ENCODE measurements at regions not wholly inside any gene's neighbourhood (a gene's known extent, or its start where the extent isn't known, plus 50 kb on each side); places are given as distances from the start of the nearest gene placed in this dataset.
"Not testable (repeated sequence)": the region's sequence is repeated elsewhere in the genome, so short reads cannot be mapped to it uniquely, and the experiment has no call there.

DNA sequence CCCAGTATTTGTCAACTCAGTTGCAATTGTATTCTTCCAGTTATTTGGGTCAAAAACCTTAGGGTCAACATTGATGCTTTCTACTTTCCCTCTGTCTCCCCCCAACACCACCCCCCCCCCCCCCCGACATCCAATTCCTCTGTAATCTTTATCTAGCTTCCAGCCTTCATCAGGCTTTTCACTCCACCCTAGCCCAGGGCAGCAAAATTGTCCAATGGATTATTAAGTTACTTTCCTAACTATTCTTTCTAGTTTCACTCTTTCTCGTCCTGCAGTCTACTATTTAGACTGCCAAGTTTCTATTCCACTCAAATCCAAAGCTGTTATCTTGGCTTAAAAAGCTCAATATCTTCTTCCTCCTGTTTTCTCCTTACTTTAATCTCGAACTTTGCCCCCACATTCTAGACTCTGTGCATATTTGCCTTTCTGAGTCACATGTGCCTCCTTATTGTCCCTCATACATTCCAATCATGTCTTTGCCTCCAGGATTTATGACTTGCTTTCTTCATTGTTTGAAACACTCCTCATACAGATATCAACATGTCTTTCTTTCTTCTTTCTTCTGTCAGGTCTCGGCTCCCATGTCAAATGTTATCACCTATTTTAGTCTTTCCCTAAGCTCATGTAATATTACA, 196.6 kb upstream of the TMEM196 start:
- Mint-ChIP-seq H3K9me3 (no peaks in the 10 kb centered on the region), H3K27me3 (ENCODE audit: low read depth, poor library complexity) (no peaks in the 10 kb centered on the region), H3K27ac (no peak overlapping the region), H3K4me3 (no peak overlapping the region), H3K4me1 (no peaks in the 10 kb centered on the region), H3K36me3 (ENCODE audit: low read depth) (no peaks in the 10 kb centered on the region)
- no peak for DNase-seq
- TF ChIP-seq, protein P1, sequence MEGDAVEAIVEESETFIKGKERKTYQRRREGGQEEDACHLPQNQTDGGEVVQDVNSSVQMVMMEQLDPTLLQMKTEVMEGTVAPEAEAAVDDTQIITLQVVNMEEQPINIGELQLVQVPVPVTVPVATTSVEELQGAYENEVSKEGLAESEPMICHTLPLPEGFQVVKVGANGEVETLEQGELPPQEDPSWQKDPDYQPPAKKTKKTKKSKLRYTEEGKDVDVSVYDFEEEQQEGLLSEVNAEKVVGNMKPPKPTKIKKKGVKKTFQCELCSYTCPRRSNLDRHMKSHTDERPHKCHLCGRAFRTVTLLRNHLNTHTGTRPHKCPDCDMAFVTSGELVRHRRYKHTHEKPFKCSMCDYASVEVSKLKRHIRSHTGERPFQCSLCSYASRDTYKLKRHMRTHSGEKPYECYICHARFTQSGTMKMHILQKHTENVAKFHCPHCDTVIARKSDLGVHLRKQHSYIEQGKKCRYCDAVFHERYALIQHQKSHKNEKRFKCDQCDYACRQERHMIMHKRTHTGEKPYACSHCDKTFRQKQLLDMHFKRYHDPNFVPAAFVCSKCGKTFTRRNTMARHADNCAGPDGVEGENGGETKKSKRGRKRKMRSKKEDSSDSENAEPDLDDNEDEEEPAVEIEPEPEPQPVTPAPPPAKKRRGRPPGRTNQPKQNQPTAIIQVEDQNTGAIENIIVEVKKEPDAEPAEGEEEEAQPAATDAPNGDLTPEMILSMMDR (IDR thresholded peaks at IDR 0.05) = no peak

DNA sequence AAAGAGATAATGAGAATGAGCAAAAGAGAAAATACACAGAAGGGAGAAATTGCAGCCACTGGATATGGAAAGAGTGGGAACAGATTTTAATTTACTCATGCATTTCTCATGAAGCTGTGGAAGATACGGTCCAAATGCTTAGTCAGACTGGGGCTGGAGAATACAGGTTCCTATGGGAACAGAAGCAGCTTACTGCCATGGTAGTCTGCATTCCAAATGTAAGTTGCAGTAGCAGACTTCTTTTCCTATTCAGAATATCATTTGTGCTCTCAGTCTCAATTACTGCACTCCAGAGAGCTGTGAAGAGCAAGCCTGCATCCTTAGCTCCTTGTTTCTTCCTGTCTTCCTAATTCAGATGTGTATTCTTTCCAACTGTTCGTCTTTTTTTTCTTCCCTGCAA, 190.8 kb upstream of the TMEM196 start:
- H3K27me3 Mint-ChIP-seq (ENCODE audit: low read depth, poor library complexity) = no peaks in the 10 kb centered on the region
- H3K27ac Mint-ChIP-seq = no peak overlapping the region

DNA sequence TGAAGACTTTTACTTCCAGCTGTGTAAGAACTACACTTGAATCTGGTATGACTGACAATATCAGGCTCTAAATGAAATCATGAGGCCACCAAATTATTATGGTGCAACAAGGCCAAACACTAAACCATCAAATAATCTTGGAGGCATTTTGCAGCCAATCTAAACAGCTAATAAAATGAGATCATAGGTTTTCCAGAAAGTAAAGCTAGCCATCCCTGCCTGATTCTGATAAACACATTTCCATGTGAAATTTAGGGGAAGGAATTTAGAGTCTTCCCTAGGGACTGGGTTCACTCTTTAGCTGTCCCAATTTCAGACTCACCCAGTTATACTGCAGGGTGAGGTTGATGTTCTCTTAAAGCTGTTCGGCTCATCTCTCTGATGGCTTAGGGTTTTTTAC, 190.3 kb upstream of the TMEM196 start:
- Mint-ChIP-seq H3K4me3 (no peak overlapping the region), H3K27ac (no peak overlapping the region), H3K4me1 (peaks cover 10% of the 10 kb centered on the region), H3K27me3 (ENCODE audit: low read depth, poor library complexity) (no peaks in the 10 kb centered on the region), H3K36me3 (ENCODE audit: low read depth) (no peaks in the 10 kb centered on the region), H3K9me3 (no peaks in the 10 kb centered on the region)
- no peak for DNase-seq
- TF ChIP-seq, protein P1 (IDR thresholded peaks at IDR 0.05) = no peak

More for the DNA sequence above, 190.8 kb upstream of the TMEM196 start:
- Mint-ChIP-seq H3K4me1 (peaks cover 10% of the 10 kb centered on the region), H3K36me3 (ENCODE audit: low read depth) (no peaks in the 10 kb centered on the region), H3K9me3 (no peaks in the 10 kb centered on the region), H3K4me3 (no peak overlapping the region)
- no peak for DNase-seq
- TF ChIP-seq, protein P1 (IDR thresholded peaks at IDR 0.05) = no peak

DNA sequence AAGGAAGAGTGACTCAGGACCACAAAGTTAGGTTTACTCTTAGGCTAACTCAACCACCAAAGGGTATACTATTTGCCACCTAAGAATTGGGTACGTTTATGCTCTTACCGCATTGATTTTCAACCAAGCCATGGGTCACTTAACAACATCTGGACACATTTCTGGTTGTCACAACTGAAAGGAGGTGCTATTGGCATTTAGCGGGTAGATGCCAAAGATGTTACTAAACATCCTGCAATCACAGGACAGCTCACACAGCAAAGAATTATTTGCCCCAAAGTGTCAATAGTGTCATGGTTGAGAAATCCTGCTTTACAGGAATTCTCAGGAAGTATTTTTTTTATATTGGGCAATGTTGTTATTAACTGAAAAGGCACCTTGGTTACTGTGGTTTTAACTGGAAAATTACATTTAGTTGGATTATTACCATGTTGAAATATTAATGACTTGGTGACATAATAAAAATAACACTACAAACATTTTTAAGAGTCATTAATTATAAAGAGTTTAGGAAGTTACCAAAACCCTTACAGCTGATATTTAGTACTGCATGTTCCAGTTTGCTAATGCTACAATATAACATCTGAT, 185.0 kb upstream of the TMEM196 start:
- peaks cover 30% of the 10 kb centered on the region for H3K9me3 Mint-ChIP-seq
- peaks cover 5% of the 10 kb centered on the region for H3K4me1 Mint-ChIP-seq
- no peak overlapping the region for H3K4me3 Mint-ChIP-seq
- DNase-seq = no peak
- no peaks in the 10 kb centered on the region for H3K36me3 Mint-ChIP-seq (ENCODE audit: low read depth)
- H3K27me3 Mint-ChIP-seq (ENCODE audit: low read depth, poor library complexity) = peaks cover 4% of the 10 kb centered on the region
- TF ChIP-seq, protein P1 (IDR thresholded peaks at IDR 0.05) = no peak
- no peak overlapping the region for H3K27ac Mint-ChIP-seq

- Mint-ChIP-seq H3K36me3 (ENCODE audit: low read depth) (no peaks in the 10 kb centered on the region), H3K4me1 (peaks cover 5% of the 10 kb centered on the region), H3K27ac (no peak overlapping the region), H3K9me3 (peaks cover 34% of the 10 kb centered on the region), H3K27me3 (ENCODE audit: low read depth, poor library complexity) (peaks cover 6% of the 10 kb centered on the region), H3K4me3 (no peak overlapping the region)
- DNase-seq = no peak
- TF ChIP-seq, protein P1 (IDR thresholded peaks at IDR 0.05) = no peak
Observed at GRCh38 chr7:19957664-19958063, 184.2 kb upstream of the TMEM196 start.

GRCh38 chr7:19954166-19954565, 180.7 kb upstream of the TMEM196 start:
- not testable (repeated sequence) for H3K27me3 Mint-ChIP-seq (ENCODE audit: low read depth, poor library complexity); H3K27ac Mint-ChIP-seq; H3K4me3 Mint-ChIP-seq; DNase-seq; H3K4me1 Mint-ChIP-seq
- H3K36me3 Mint-ChIP-seq (ENCODE audit: low read depth) = peaks cover 17% of the 10 kb centered on the region
- peaks cover 69% of the 10 kb centered on the region for H3K9me3 Mint-ChIP-seq

- not testable (repeated sequence) for H3K4me1 Mint-ChIP-seq; DNase-seq; H3K27me3 Mint-ChIP-seq (ENCODE audit: low read depth, poor library complexity); H3K4me3 Mint-ChIP-seq; H3K27ac Mint-ChIP-seq
- Mint-ChIP-seq H3K9me3 (peaks cover 76% of the 10 kb centered on the region), H3K36me3 (ENCODE audit: low read depth) (peaks cover 17% of the 10 kb centered on the region)
Observed at GRCh38 chr7:19953411-19953810, 180.0 kb upstream of the TMEM196 start.
